Esophagus muscularis mucosa (tissue), 4 donors: ENCODE measurements at regions not wholly inside any gene's neighbourhood (a gene's known extent, or its start where the extent isn't known, plus 50 kb on each side); places are given as distances from the start of the nearest gene placed in this dataset.
A peak's percentile ranks its signal among the peaks of the same experiment; 100 is the strongest.

Experiments used
- DNase-seq: peaks from one replicate; pipeline ENCODE4 v3.0.0-alpha.2; 2017; ENCODE audit errors: extremely low spot score
- H3K27ac ChIP-seq, 4 donors: fragments of 200-600 bp; sonication (generic); replicated peaks in 1 of 4; 1 replicate in 3 of 4; 2 replicates in 1 of 4; pipeline ENCODE4 v1.5.1; 2016 to 2019; ENCODE audit warnings: mild to moderate bottlenecking in 1 of 4
- H3K27me3 ChIP-seq, 4 donors: fragments of 200-600 bp; sonication (generic); one replicate each; pipeline versions ENCODE4 v1.5.1 to v1.6.0; 2016 to 2019
- H3K36me3 ChIP-seq, 4 donors: fragments of 200-600 bp; sonication (generic); one replicate each; pipeline ENCODE4 v1.5.1; 2016 to 2019
- H3K4me1 ChIP-seq, 4 donors: fragments of 200-600 bp; sonication (generic); one replicate each; pipeline ENCODE4 v1.5.1; 2016 to 2019
- H3K4me3 ChIP-seq, 4 donors: fragments of 200-600 bp; sonication (generic); 1 replicate in 2 of 4; 2 replicates in 2 of 4; pipeline ENCODE4 v1.5.1; 2016 to 2019; ENCODE audit warnings: mild to moderate bottlenecking in 4 of 4, moderate library complexity in 1 of 4
- H3K9me3 ChIP-seq, 4 donors: fragments of 200-600 bp; sonication (generic); 1 replicate in 3 of 4; 2 replicates in 1 of 4; pipeline ENCODE4 v1.5.1; 2016 to 2019
- CTCF ChIP-seq, 3 experiments: fragments of 200-600 bp in 2 of 3; fragments of 450-650 bp in 1 of 3; sonication (generic) in 2 of 3; IDR thresholded peaks; one replicate each; pipeline ENCODE4 v1.5.1; 2017 to 2019; ENCODE audit warnings: antibody characterized with exemption in 3 of 3, mild to moderate bottlenecking in 2 of 3, moderate library complexity in 1 of 3
- EP300 ChIP-seq: sonication (generic); formaldehyde crosslinking; IDR thresholded peaks from one replicate; pipeline ENCODE4 v1.6.1; 2017; ENCODE audit warnings: antibody characterized with exemption
- POLR2A ChIP-seq: fragments of 450-650 bp; IDR thresholded peaks from one replicate; pipeline ENCODE4 v1.6.1; 2017; ENCODE audit warnings: antibody characterized with exemption, moderate library complexity, mild to moderate bottlenecking, low read depth
- POLR2AphosphoS5 ChIP-seq, 2 donors: sonication (generic); formaldehyde crosslinking; IDR thresholded peaks; one replicate each; pipeline ENCODE4 v1.6.1; 2017; ENCODE audit warnings: antibody characterized with exemption in 2 of 2
- WGBS: methylation state at CpG from one replicate; pipeline ENCODE4 v1.1.5; 2018; 5-methylcytosine and 5-hydroxymethylcytosine counted together
- intact Hi-C: fragments of 100-400 bp; cut with DNase I; formaldehyde crosslinking; loops from one replicate; pipeline ENCODE4 v1.15.1; 2023

- WGBS, result 80% methylated on average over 8 of the region's 8 CpGs
- no peak for DNase-seq
- H3K4me1 ChIP-seq, result peaks cover 6 to 35% (median 30%) of the 10 kb centered on the region in 4 donors
- H3K9me3 ChIP-seq, result no peaks in the 10 kb centered on the region
- no peak overlapping the region for H3K27ac ChIP-seq
- H3K27me3 ChIP-seq, result no peaks in the 10 kb centered on the region
- H3K4me3 ChIP-seq, result no peak overlapping the region
- TF ChIP-seq EP300, result no peak
- no peak for TF ChIP-seq POLR2A
- no peak for TF ChIP-seq POLR2AphosphoS5 (IDR thresholded peaks at IDR 0.05)
- no peak for TF ChIP-seq CTCF (IDR thresholded peaks at IDR 0.05)
- intact Hi-C loops, result no loop called here
- no peaks in the 10 kb centered on the region for H3K36me3 ChIP-seq
These were observed 151.6 kb upstream of the NAV2 start for GRCh38 chr11:19561011-19561410.

- no peak for TF ChIP-seq POLR2A
- TF ChIP-seq CTCF (IDR thresholded peaks at IDR 0.05), result no peak
- no peak for TF ChIP-seq EP300
- Histone ChIP-seq H3K27ac (no peak overlapping the region), H3K36me3 (no peaks in the 10 kb centered on the region), H3K4me3 (no peak overlapping the region), H3K9me3 (no peaks in the 10 kb centered on the region), H3K4me1 (peaks cover 6 to 27% (median 24%) of the 10 kb centered on the region in 4 donors), H3K27me3 (no peaks in the 10 kb centered on the region)
- DNase-seq, result no peak
- intact Hi-C loops, result no loop called here
- 87% methylated on average over 5 of the region's 5 CpGs for WGBS
These were observed 152.5 kb upstream of the NAV2 start for GRCh38 chr11:19560156-19560555.

GRCh38 chr11:19559746-19560145 lies 152.9 kb upstream of the NAV2 start:
- Histone ChIP-seq H3K27me3 (no peaks in the 10 kb centered on the region), H3K27ac (no peak overlapping the region), H3K4me3 (no peak overlapping the region), H3K9me3 (no peaks in the 10 kb centered on the region), H3K4me1 (peaks cover 6 to 23% (median 20%) of the 10 kb centered on the region in 4 donors), H3K36me3 (no peaks in the 10 kb centered on the region)
- 84% methylated on average over 6 of the region's 6 CpGs for WGBS
- intact Hi-C loops, result loop anchor here (5.0 kb wide), 1 partner anchor 573 kb away; no protein-coding TSS in a partner anchor
- no peak for DNase-seq
- TF ChIP-seq POLR2A, result no peak
- no peak for TF ChIP-seq EP300

GRCh38 chr11:19558189-19558986 lies 154.2 kb upstream of the NAV2 start:
- TF ChIP-seq POLR2A, result no peak
- no peak for TF ChIP-seq EP300
- Histone ChIP-seq H3K36me3 (no peaks in the 10 kb centered on the region), H3K27ac (no peak overlapping the region), H3K4me1 (peaks cover 0 to 17% (median 12%) of the 10 kb centered on the region in 4 donors), H3K4me3 (no peak overlapping the region), H3K9me3 (no peaks in the 10 kb centered on the region), H3K27me3 (no peaks in the 10 kb centered on the region)
- DNase-seq, result no peak
- intact Hi-C loops, result loop anchor here (5.0 kb wide), 1 partner anchor 574 kb away; no protein-coding TSS in a partner anchor
- 89% methylated on average over 12 of the region's 12 CpGs for WGBS

DNA sequence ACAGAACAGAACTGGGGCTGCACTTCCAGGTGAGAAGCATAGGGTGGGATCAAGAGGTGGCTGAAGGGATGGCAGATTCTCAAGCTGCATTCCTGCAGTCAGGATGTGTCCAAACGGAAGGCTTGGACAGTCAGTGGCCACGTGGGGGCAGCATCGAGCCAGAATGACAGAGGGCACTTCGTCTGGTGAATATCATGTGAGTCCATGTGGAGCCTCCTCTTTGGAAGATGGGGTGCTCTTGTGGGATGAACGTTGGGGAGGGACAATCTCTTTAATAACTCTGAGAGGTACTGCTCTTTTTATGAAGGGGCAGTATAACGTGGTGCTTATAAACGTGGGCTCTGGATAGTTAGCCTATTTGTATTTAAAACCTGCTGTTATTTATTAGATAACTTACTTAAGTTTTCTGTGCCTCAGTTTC lies 154.9 kb upstream of the NAV2 start:
- intact Hi-C loops, result loop anchor here (5.0 kb wide), 1 partner anchor 575 kb away; no protein-coding TSS in a partner anchor
- Histone ChIP-seq H3K27ac (no peak overlapping the region), H3K9me3 (no peaks in the 10 kb centered on the region), H3K4me3 (no peak overlapping the region), H3K27me3 (no peaks in the 10 kb centered on the region), H3K4me1 (peaks cover 0 to 18% (median 13%) of the 10 kb centered on the region in 4 donors), H3K36me3 (no peaks in the 10 kb centered on the region)
- TF ChIP-seq EP300 (no peak), POLR2AphosphoS5 (IDR thresholded peaks at IDR 0.05) (peak in 1 of 2 donors; percentile 48), CTCF (IDR thresholded peaks at IDR 0.05) (peak; percentile 81 to 91 (median 85)), POLR2A (no peak)
- DNase-seq, result no peak
- 2% methylated on average over 7 of the region's 7 CpGs for WGBS
